ENCODE measurements at regions not wholly inside any gene's neighbourhood (a gene's known extent, or its start where the extent isn't known, plus 50 kb on each side); places are given as distances from the start of the nearest gene placed in this dataset.

- DNase-seq: no peak
Measured at GRCh38 chr10:78915190-78915518, 153.6 kb upstream of the ZMIZ1 start.

- no peak for DNase-seq
Measured at GRCh38 chr10:78916227-78916626, 152.5 kb upstream of the ZMIZ1 start.

GRCh38 chr10:78919181-78919966, 149.4 kb upstream of the ZMIZ1 start:
- no peak for DNase-seq

GRCh38 chr10:78920011-78920410, 148.8 kb upstream of the ZMIZ1 start:
- DNase-seq: no peak

- no peak for DNase-seq
Measured at GRCh38 chr10:78921895-78922294, 146.9 kb upstream of the ZMIZ1 start.

- DNase-seq: no peak
Measured at GRCh38 chr10:78923647-78924318, 145.0 kb upstream of the ZMIZ1 start.

- DNase-seq: no peak
Measured at GRCh38 chr10:78924319-78925003, 144.3 kb upstream of the ZMIZ1 start.

- no peak for DNase-seq
Measured at GRCh38 chr10:78925275-78925674, 143.5 kb upstream of the ZMIZ1 start.

GRCh38 chr10:78925800-78926319, 142.9 kb upstream of the ZMIZ1 start:
- no peak for DNase-seq

- DNase-seq: no peak
Measured at GRCh38 chr10:78927257-78927995, 141.3 kb upstream of the ZMIZ1 start.

GRCh38 chr10:78928330-78928729, 140.4 kb upstream of the ZMIZ1 start:
- no peak for DNase-seq

- DNase-seq: no peak
Measured at GRCh38 chr10:78929541-78929940, 139.2 kb upstream of the ZMIZ1 start.

- no peak for DNase-seq
Measured at GRCh38 chr10:78931321-78932053, 137.3 kb upstream of the ZMIZ1 start.

GRCh38 chr10:78932054-78932386, 136.7 kb upstream of the ZMIZ1 start:
- DNase-seq: no peak

- no peak for DNase-seq
Measured at GRCh38 chr10:78932861-78933260, 135.9 kb upstream of the ZMIZ1 start.

- no peak for DNase-seq
Measured at GRCh38 chr10:78933828-78934531, 134.8 kb upstream of the ZMIZ1 start.

- DNase-seq: no peak
Measured at GRCh38 chr10:78934532-78934898, 134.3 kb upstream of the ZMIZ1 start.

- DNase-seq: no peak
Measured at GRCh38 chr10:78934994-78935602, 133.7 kb upstream of the ZMIZ1 start.

GRCh38 chr10:78935697-78936407, 132.9 kb upstream of the ZMIZ1 start:
- DNase-seq: no peak

GRCh38 chr10:78936412-78937342, 132.1 kb upstream of the ZMIZ1 start:
- no peak for DNase-seq
